Panc1 (cell line): ENCODE measurements at regions not wholly inside any gene's neighbourhood (a gene's known extent, or its start where the extent isn't known, plus 50 kb on each side); places are given as distances from the start of the nearest gene placed in this dataset.

Source experiments
- ATAC-seq: fragments of 200-7000 bp; cut with Tn5 transposase; 2 replicates; pipeline ENCODE4 v1.9.1; 2020; ENCODE audit warnings: mild to moderate bottlenecking, moderate library complexity
- BruUV-seq: library from RNA; stranded (reverse); fragments of 400-500 nt; replicated peaks from 2 replicates; lab custom pipeline; 2021; lab: Mats Ljungman, UMichigan
- CTCF ChIA-PET: fragments of 300-600 bp; sonication (Branson Sonifier 250); formaldehyde crosslinking; loops from one replicate; lab custom pipeline; 2022; ENCODE audit warnings: antibody characterized with exemption; lab: Charles Lee
- POLR2A ChIA-PET: fragments of 300-600 bp; sonication (Branson Sonifier 250); formaldehyde crosslinking; loops from one replicate; lab custom pipeline; 2022; ENCODE audit warnings: antibody characterized with exemption; lab: Charles Lee
- DNase-seq: peaks from one replicate; pipeline ENCODE4 v3.0.0-alpha.2; 2010; ENCODE audit warnings: low read depth, low spot score
- H3K27ac ChIP-seq: 2 replicates; pipeline ENCODE4 v1.5.1; 2011; ENCODE audit warnings: mild to moderate bottlenecking, low read length, inconsistent platforms
- H3K27me3 ChIP-seq: fragments of 200-500 bp; sonication (Bioruptor generic); 2 replicates; pipeline ENCODE4 v1.6.0; 2014; ENCODE audit warnings: low read length, inconsistent platforms; ENCODE audit not compliant: control insufficient read depth, insufficient read depth
- H3K36me3 ChIP-seq: fragments of 200-500 bp; sonication (Bioruptor generic); 2 replicates; pipeline ENCODE4 v1.5.1; 2014; ENCODE audit warnings: inconsistent platforms, mild to moderate bottlenecking, low read length, moderate library complexity; ENCODE audit not compliant: control insufficient read depth, insufficient read depth
- H3K4me1 ChIP-seq: 2 replicates; pipeline ENCODE4 v1.5.1; 2011; ENCODE audit warnings: inconsistent platforms, mild to moderate bottlenecking, low read length, moderate library complexity; ENCODE audit not compliant: control insufficient read depth, insufficient read depth
- H3K4me3 ChIP-seq, 2 experiments: 2 replicates each; pipeline ENCODE4 v1.5.1; 2011 to 2012; ENCODE audit warnings: low read depth in 2 of 2, low read length in 2 of 2, mild to moderate bottlenecking in 2 of 2, inconsistent platforms in 1 of 2, moderate library complexity in 1 of 2
- H3K9me3 ChIP-seq: fragments of 200-500 bp; sonication (Bioruptor generic); 2 replicates; pipeline ENCODE4 v1.5.1; 2014; ENCODE audit warnings: low read depth, mild to moderate bottlenecking, inconsistent platforms, low read length, moderate library complexity; ENCODE audit not compliant: control insufficient read depth, insufficient read depth
- POLR2AphosphoS5 ChIP-seq: IDR thresholded peaks from 2 replicates; pipeline ENCODE4 v1.6.1; 2012; ENCODE audit warnings: mild to moderate bottlenecking, low read depth, low read length, moderate library complexity
- REST ChIP-seq, 2 experiments: IDR thresholded peaks; 2 replicates each; pipeline ENCODE4 v1.6.1; 2011 to 2012; ENCODE audit warnings: low read depth in 2 of 2, control low read depth in 1 of 2, low read length in 1 of 2, mild to moderate bottlenecking in 1 of 2, moderate library complexity in 1 of 2; ENCODE audit not compliant: insufficient read depth in 1 of 2
- SIN3A ChIP-seq: IDR thresholded peaks from 2 replicates; pipeline ENCODE4 v1.6.1; 2012; ENCODE audit warnings: low read depth, mild to moderate bottlenecking, low read length, moderate library complexity, borderline replicate concordance; ENCODE audit not compliant: insufficient read depth
- TCF7L2 ChIP-seq: IDR thresholded peaks from 2 replicates; pipeline ENCODE4 v1.6.1; 2011; ENCODE audit warnings: mild to moderate bottlenecking, low read depth, low read length, inconsistent platforms
- in situ Hi-C: cut with HindIII; loops from 2 replicates; pipeline ENCODE4 v1.10.0; 2016; ENCODE audit warnings: low sequenced_read_pairs, low pct_unique_long_range_greater_than_20kb
- intact Hi-C: fragments of 100-400 bp; cut with micrococcal nuclease; formaldehyde crosslinking; loops from one replicate; pipeline ENCODE4 v1.10.0; 2022; ENCODE audit not compliant: unreplicated experiment
- TF ChIP-seq, protein P1 (sequence below): fragments of 450-650 bp; IDR thresholded peaks from 2 replicates; pipeline ENCODE4 v1.5.1; 2017; ENCODE audit warnings: mild to moderate bottlenecking

DNA sequence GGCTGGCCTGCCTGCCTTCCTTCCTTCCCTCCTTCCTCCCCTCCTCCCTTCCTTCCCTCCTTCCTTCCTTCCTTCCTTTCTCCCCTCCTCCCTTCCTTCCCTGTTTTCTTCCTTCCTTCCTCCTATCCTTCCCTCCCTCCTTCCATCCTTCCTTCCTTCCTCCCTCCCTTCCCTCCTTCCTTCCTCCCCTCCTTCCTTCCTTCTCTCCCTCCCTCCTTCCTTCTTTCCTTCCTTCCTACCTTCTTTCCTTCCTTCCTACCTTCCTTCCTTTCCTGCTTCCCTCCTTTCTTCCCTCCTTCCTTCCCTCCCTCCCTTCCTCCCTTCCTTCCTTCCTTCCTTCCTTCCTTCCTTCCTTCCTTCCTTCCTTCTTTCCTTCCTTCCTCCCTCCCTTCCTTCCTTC, 70.1 kb upstream of the PTGFR start:
- H3K36me3 ChIP-seq, result no peaks in the 10 kb centered on the region
- in situ Hi-C loops, result no loop called here
- no peak for TF ChIP-seq POLR2AphosphoS5
- no peak for TF ChIP-seq REST (IDR thresholded peaks at IDR 0.05; ENCODE audit: insufficient read depth in 1 of 2, low read depth in 2 of 2, low read length in 1 of 2)
- TF ChIP-seq, protein P1, sequence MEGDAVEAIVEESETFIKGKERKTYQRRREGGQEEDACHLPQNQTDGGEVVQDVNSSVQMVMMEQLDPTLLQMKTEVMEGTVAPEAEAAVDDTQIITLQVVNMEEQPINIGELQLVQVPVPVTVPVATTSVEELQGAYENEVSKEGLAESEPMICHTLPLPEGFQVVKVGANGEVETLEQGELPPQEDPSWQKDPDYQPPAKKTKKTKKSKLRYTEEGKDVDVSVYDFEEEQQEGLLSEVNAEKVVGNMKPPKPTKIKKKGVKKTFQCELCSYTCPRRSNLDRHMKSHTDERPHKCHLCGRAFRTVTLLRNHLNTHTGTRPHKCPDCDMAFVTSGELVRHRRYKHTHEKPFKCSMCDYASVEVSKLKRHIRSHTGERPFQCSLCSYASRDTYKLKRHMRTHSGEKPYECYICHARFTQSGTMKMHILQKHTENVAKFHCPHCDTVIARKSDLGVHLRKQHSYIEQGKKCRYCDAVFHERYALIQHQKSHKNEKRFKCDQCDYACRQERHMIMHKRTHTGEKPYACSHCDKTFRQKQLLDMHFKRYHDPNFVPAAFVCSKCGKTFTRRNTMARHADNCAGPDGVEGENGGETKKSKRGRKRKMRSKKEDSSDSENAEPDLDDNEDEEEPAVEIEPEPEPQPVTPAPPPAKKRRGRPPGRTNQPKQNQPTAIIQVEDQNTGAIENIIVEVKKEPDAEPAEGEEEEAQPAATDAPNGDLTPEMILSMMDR, result no peak
- no peak for TF ChIP-seq SIN3A
- no peak for TF ChIP-seq TCF7L2
- ChIA-PET POLR2A (no interaction called here), CTCF (no interaction called here)
- no peaks in the 10 kb centered on the region for H3K27me3 ChIP-seq
- BruUV-seq, result no TSS peak
- DNase-seq (no peak), ATAC-seq (no peak)
- no peak overlapping the region for H3K27ac ChIP-seq
- H3K9me3 ChIP-seq, result no peaks in the 10 kb centered on the region
- H3K4me1 ChIP-seq, result no peaks in the 10 kb centered on the region
- H3K4me3 ChIP-seq, result no peak overlapping the region
- intact Hi-C loops, result no loop called here

DNA sequence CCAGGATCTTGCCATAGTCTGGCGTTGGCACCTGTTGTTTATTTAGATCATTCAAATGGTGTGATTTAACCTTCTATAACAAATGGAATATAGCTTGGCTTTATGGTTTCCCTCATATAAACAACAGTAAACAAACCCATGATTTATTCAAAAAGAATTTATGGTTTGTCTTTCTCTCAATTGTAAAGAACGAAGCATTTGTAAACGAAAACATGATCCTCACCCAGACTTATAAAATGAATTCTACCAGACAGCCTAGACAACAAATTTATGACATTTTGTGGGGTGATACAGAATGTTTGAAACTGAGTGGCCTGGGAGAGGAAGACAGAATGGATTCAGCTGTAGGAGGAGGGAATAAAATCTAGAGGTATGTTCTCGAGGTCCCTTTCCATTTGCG, 66.1 kb upstream of the PTGFR start:
- intact Hi-C loops, result no loop called here
- POLR2A ChIA-PET, result no interaction called here
- DNase-seq (no peak), ATAC-seq (no peak)
- CTCF ChIA-PET, result no interaction called here
- in situ Hi-C loops, result no loop called here
- no peaks in the 10 kb centered on the region for H3K9me3 ChIP-seq
- H3K36me3 ChIP-seq, result no peaks in the 10 kb centered on the region
- no peaks in the 10 kb centered on the region for H3K27me3 ChIP-seq
- H3K27ac ChIP-seq, result no peak overlapping the region
- BruUV-seq, result no TSS peak
- no peaks in the 10 kb centered on the region for H3K4me1 ChIP-seq
- TF ChIP-seq POLR2AphosphoS5 (no peak), REST (IDR thresholded peaks at IDR 0.05; ENCODE audit: insufficient read depth in 1 of 2, low read depth in 2 of 2, low read length in 1 of 2) (no peak), TCF7L2 (no peak), SIN3A (no peak)
- TF ChIP-seq, protein P1, result no peak
- no peak overlapping the region for H3K4me3 ChIP-seq
